CD4-positive, alpha-beta T cell treated with Interleukin-4 for 4 hours (primary cell): ENCODE measurements at regions not wholly inside any gene's neighbourhood (a gene's known extent, or its start where the extent isn't known, plus 50 kb on each side); places are given as distances from the start of the nearest gene placed in this dataset.

Experiments used
- DNase-seq: peaks from one replicate; pipeline ENCODE4 v3.0.0-alpha.2; 2020

GRCh38 chr9:88659126-88659525 lies 124.1 kb downstream of the NXNL2 start:
- no peak for DNase-seq

- DNase-seq, result no peak
Measured at GRCh38 chr9:88660611-88661010, 125.6 kb downstream of the NXNL2 start.

DNA sequence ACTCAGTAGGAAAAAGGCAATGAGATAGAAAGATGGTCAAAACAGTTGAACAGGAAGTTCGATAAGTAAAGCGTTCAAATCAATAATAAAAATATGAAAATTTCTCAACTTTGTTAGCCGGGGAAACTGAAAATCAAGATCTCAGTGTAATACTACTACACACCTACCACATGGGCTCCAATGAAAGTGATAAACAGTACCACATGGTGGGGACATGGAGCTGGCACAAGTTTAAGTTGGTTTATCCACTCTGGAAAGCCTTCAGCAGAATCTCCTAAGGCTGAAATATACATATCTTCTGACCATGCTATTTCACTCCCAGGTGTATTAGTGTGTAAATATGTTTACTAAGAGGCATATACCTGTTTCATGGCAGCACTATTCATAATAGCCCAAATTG lies 126.8 kb downstream of the NXNL2 start:
- DNase-seq, result no peak

GRCh38 chr9:88663771-88664419 lies 128.9 kb downstream of the NXNL2 start:
- DNase-seq, result no peak

DNA sequence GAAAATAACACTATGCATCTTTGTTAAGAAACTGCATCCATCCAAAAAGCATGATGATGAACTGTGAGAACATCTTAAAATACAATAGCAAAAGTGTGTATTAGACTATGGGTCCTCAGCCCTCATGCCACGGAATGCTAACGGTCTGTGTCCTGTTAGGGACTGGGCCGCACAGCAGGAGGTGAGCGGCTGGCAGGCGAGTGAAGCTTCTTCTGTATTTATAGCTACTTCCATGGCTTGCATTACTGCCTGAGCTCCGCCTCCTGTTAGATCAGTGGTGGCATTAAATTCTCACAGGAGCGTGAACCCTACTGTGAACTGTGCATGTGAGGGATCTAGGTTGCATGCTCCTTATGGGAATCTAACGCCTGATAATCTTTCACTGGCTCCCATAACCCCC lies 129.8 kb downstream of the NXNL2 start:
- DNase-seq, result no peak

- DNase-seq, result no peak
Measured at GRCh38 chr9:88672874-88673689, 138.1 kb downstream of the NXNL2 start.

DNA sequence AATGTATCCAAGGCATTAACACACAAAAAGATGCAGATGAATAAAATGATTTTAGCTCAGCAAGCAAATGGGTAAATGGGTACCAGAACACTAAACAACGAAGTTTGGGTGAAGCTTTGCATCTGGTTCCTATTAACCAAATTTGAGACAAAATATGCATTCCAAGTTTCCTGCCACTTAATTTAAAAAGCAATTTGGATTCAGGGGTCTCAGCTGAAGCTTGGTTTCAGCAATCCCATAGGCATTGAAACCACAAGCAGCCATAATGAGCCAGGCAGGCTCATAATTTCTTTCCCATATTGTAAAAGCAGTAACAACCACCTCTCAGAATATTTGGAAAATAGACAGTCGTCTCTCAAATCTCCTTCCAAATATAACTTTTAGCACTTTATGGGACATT lies 138.9 kb downstream of the NXNL2 start:
- DNase-seq, result no peak

DNA sequence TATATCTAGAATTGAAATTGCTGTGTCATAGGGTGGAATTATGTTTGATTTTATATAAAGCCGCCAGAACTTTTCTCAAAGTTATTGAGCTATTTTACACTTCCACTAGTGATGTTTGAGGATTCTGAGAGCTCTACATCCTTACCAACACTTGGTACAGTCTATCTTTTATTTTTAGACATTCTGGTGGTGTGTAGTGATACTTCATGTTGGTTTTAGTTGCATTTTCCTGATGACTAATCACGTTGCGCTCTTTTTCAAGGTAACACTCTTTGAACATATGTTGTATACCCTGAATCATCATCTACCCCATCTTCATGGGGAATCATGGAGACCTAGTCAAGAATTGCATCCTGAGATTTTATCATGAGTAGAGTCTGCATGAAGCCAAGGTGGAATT lies 141.7 kb downstream of the NXNL2 start:
- DNase-seq, result no peak

GRCh38 chr9:88678008-88678407 lies 143.0 kb downstream of the NXNL2 start:
- no peak for DNase-seq

DNA sequence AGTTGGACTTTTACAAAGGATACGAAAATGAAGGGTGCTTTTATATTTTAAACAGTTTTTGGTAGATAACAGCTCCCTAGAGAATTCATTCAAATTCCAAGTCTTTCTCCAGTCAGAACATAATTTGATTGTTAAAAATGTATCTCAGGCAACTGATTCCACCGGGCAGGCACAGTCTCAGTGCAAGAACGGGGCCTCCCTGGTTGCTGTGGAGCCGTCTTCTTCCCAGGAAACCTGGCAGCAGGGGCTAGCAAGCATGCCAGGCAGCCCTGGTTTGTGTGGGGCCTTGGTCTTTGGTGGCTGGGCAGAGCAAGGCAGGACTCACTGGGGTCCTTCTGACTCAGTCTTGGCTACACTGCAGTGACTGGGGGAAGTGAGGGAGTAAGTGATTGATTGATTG lies 143.5 kb downstream of the NXNL2 start:
- DNase-seq, result no peak

GRCh38 chr9:88680041-88680440 lies 145.1 kb downstream of the NXNL2 start:
- DNase-seq, result no peak

DNA sequence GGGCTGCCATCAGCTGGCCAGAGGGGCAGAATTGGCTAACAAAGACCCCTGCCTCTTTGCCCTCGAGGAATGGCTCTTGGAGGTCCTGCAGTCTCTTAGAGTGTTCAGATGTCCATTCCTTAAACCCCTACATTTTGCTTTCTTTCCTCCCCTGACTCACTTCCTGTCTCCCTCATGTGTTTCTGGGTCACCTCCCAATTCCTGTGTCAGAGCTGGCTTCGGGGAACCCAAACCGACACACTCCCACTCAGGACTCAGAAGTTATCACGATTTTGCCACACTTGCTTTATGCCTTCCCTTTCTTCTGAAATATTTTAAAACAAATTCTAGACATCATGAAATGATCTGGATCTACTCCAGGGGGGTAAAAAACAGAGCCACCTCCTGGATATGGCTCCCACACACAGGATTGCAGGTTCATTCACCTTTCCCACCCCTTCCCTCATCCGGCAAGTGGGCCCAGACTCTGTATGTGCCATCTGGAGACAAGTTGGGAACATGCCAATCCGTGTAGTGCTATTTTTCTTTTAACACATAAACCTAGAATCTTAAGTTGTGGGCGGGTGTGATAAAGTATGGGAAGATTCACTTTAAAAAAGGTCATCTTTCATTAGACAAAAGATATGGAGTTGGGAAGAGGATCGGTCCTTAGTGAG lies 145.7 kb downstream of the NXNL2 start:
- no peak for DNase-seq

- DNase-seq, result no peak
Measured at GRCh38 chr9:88681434-88681833, 146.5 kb downstream of the NXNL2 start.

DNA sequence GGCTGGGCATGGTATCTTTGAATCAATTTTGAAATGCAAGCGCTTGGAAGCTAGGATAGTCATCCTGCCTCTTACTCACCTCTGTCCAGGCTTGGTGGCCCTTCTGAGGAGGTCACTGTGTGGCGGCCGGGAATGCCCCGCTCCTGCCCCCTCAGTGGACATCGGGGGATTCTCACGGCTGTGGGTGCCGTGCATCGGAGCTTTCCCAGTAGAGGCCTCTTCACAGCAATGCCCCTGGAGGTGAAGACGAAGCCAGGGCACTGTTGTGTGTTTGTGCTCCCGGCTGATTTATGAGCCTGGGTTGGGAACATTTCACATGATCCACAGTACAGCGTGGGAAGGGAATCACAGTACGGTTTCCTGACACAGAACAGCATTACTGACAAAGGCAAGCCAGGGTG lies 147.5 kb downstream of the NXNL2 start:
- DNase-seq, result no peak

DNA sequence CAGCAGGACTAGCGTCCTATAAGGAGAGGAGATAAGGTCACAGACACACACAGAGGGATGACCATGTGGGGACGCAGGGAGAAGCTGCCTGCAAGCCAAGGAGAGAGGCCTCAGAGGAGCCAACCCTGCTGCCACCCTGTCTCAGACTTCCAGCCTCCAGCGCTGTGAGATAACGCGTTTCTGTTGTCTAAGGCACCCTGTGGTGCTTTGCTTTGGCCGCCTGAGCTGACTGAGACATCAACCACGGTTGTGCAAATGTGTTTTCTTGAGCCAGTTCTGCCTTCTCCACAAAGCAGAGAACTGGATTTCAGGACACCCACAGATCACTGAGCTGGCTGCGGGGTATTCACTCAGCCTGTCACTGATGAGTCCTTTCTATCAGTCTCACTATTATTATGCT lies 149.1 kb downstream of the NXNL2 start:
- no peak for DNase-seq

DNA sequence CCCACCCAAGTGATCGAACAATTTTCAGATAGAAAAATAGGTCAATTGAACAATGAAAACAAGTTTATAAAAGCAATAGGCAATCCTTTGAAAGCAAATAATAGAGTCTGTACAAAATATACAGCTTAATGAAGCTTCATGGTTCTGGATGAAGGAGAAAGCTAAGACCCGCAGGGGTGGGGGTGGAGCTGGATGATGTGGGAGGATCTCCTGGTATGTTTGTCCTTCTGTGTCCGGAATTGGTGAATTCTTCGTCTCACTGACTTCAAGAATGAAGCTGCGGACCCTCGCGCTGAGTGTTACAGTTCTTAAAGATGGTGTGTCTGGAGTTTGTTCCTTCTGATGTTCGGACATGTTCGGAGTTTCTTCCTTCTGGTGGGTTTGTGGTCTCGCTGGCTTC lies 149.9 kb downstream of the NXNL2 start:
- no peak for DNase-seq

DNA sequence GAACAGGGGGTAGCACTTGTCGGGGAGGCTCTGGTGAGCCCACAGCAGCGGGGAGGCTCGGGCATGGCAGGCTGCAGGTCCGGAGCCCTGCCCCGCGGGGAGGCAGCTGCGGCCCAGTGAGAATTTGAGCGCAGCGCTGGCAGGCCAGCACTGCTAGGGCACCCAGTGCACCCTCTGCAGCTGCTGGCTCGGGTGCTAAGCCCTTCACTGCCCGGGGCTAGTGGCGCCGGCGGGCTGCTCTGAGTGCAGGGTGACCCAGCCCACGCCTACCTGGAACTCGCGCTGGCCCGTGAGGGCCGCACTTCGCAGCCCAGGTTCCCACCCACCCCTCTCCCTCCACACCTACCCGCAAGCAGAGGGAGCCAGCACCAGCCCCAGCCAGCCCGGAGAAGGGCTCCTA lies 151.0 kb downstream of the NXNL2 start:
- no peak for DNase-seq

DNA sequence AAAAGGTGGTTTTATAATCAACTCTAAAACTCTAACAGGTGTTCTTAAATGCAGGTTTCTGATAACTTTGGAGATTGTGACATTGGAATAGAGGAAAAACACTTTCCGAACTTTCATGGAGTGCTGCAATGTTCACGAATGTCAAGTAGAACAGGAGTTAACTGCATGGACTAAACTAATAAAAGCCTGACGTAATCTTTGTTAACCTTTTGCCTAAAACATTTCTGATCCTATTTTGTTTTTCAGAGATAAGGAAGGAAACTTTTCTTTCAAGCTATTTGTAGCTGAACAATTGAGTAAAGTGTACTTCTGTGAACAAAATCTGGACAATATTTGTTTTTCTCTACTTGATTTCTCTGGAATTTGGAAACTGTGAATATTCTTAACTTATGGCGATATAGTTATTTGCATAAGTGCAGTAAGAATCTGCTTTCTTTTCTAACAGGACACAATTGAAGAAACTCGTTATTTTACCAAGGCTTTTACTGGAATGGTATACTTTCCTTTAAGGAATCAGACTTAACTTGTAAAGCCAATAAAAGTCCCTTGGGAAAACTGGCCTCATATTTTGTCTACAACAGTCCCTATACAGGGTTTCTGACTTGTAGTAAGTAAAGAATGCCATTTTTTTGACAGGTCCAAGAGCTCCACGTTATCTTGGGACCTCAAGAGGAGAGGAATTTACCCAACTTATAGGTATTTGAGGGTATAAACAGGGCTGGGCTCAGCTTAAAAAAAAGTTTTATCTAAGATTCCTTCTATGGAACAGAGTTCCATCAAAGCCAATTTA lies 154.7 kb downstream of the NXNL2 start:
- no peak for DNase-seq

DNA sequence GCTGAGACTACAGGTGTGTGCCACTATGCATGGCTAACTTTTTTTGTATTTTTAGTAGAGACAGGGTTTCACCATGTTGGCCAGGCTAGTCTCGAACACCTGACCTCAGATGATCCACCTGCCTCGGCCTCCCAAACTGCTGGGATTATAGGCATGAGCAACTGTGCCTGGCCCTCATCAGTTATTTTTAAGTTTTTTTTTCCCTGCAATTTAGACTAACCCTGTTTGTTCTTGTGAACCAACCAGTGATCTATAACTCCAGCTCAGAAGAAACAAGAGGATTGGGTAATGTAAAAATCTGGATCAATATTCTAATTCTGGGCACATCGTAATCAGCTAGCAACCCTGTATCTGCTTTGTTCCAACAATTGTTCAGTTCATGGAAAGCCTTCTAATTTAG lies 155.7 kb downstream of the NXNL2 start:
- DNase-seq, result no peak

DNA sequence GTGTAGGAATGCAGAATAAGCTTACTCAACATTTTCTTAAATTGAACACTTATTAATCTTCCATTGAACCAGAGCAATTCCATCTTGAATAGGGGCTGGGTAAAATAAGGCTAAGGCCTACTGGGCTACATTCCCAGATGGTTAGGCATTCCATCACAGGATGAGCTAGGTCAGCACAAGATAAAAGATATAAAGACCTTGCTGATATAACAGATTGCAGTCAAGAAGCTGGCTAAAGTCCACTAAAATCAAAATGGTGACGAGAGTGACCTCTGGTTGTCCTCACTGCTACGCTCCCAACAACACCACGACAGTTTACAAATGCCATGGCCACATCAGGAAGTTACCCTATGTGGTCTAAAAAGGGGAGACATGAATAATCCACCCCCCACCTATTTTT lies 156.1 kb downstream of the NXNL2 start:
- DNase-seq, result no peak

DNA sequence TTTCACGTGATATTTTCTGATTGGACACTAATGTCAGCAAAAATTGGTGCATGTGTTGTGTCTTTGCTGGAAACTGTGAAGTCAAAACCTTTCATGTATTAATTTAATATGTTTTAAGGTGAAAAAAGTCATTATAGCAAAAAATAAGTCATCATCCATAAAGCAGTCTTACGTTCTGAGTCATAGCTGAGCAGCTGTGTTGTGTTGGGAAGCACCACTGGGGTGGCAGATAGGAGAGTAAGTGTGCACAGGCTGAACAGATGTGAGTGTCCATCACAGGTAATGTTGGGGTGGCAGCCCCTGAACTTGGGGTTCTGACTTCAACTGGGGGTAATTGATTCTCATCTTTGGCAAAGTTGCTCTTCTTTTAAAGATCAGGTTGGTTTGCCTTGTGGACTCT lies 156.8 kb downstream of the NXNL2 start:
- no peak for DNase-seq

GRCh38 chr9:88692827-88693226 lies 157.8 kb downstream of the NXNL2 start:
- no peak for DNase-seq

- DNase-seq, result no peak
Measured at GRCh38 chr9:88694625-88695024, 159.6 kb downstream of the NXNL2 start.
